Brain microvascular endothelial cell (primary cell): ENCODE measurements at regions not wholly inside any gene's neighbourhood (a gene's known extent, or its start where the extent isn't known, plus 50 kb on each side); places are given as distances from the start of the nearest gene placed in this dataset.

Experiments used
- DNase-seq: peaks from one replicate; pipeline ENCODE4 v3.0.0-alpha.2; 2020
- H3K27ac ChIP-seq: fragments of 250-450 bp; sonication (Bioruptor Pico); 2 replicates; pipeline ENCODE4 v1.5.1; 2020; ENCODE audit warnings: mild to moderate bottlenecking, moderate library complexity
- H3K27me3 ChIP-seq: fragments of 250-450 bp; sonication (Bioruptor Pico); replicated peaks from 2 replicates; pipeline ENCODE4 v1.5.1; 2020; ENCODE audit warnings: mild to moderate bottlenecking
- H3K36me3 ChIP-seq: fragments of 250-450 bp; sonication (Bioruptor Pico); replicated peaks from 2 replicates; pipeline ENCODE4 v1.5.1; 2020; ENCODE audit warnings: mild to moderate bottlenecking
- H3K4me3 ChIP-seq: 2 replicates; pipeline ENCODE4 v1.5.1; 2011; ENCODE audit warnings: low read depth, mild to moderate bottlenecking, control low read depth, low read length, moderate library complexity
- CTCF ChIP-seq: IDR thresholded peaks from 2 replicates; pipeline ENCODE4 v1.5.1; 2011; ENCODE audit warnings: low read depth, mild to moderate bottlenecking, moderate library complexity, low read length, control low read depth, inconsistent platforms; ENCODE audit errors: missing control alignments
- in situ Hi-C: cut with HindIII; loops from 2 replicates; pipeline ENCODE4 v1.10.0; 2017; ENCODE audit warnings: low sequenced_read_pairs, low pct_ligation_motif_present

GRCh38 chr15:31442226-31442625 is 115.6 kb downstream of the KLF13 start:
- H3K4me3 ChIP-seq = no peak overlapping the region
- no peak for DNase-seq

GRCh38 chr15:31442699-31443111 is 116.1 kb downstream of the KLF13 start:
- H3K4me3 ChIP-seq = no peak overlapping the region
- peak overlapping the region; percentile 94 for H3K27ac ChIP-seq
- no peaks in the 10 kb centered on the region for H3K36me3 ChIP-seq
- no peaks in the 10 kb centered on the region for H3K27me3 ChIP-seq
- in situ Hi-C loops = no loop called here
- TF ChIP-seq CTCF = peak; percentile 73
- DNase-seq = peak; percentile 92

More at GRCh38 chr15:31442226-31442625, 115.6 kb downstream of the KLF13 start:
- TF ChIP-seq CTCF = no peak
- no peaks in the 10 kb centered on the region for H3K36me3 ChIP-seq
- no peaks in the 10 kb centered on the region for H3K27me3 ChIP-seq
- peak overlapping the region; percentile 94 for H3K27ac ChIP-seq
- in situ Hi-C loops = no loop called here

GRCh38 chr15:31444844-31445243 is 118.2 kb downstream of the KLF13 start:
- in situ Hi-C loops = no loop called here
- no peak for TF ChIP-seq CTCF
- no peaks in the 10 kb centered on the region for H3K27me3 ChIP-seq
- H3K27ac ChIP-seq = no peak overlapping the region
- H3K4me3 ChIP-seq = no peak overlapping the region
- H3K36me3 ChIP-seq = no peaks in the 10 kb centered on the region
- DNase-seq = no peak

GRCh38 chr15:31446546-31446945 is 119.9 kb downstream of the KLF13 start:
- DNase-seq = no peak
- no peak overlapping the region for H3K27ac ChIP-seq
- no peaks in the 10 kb centered on the region for H3K36me3 ChIP-seq
- no peaks in the 10 kb centered on the region for H3K27me3 ChIP-seq
- TF ChIP-seq CTCF = no peak
- H3K4me3 ChIP-seq = no peak overlapping the region
- in situ Hi-C loops = no loop called here

- Histone ChIP-seq H3K36me3 (no peaks in the 10 kb centered on the region), H3K27me3 (no peaks in the 10 kb centered on the region), H3K27ac (no peak overlapping the region), H3K4me3 (no peak overlapping the region)
- no peak for DNase-seq
- in situ Hi-C loops = no loop called here
- TF ChIP-seq CTCF = no peak
Observed at GRCh38 chr15:31447931-31448634, 121.4 kb downstream of the KLF13 start.

- no peak overlapping the region for H3K27ac ChIP-seq
- DNase-seq = no peak
- no peak overlapping the region for H3K4me3 ChIP-seq
- no peaks in the 10 kb centered on the region for H3K27me3 ChIP-seq
- in situ Hi-C loops = no loop called here
- TF ChIP-seq CTCF = no peak
- H3K36me3 ChIP-seq = no peaks in the 10 kb centered on the region
Observed at GRCh38 chr15:31448635-31448979, 122.0 kb downstream of the KLF13 start.
